ENCODE measurements at regions not wholly inside any gene's neighbourhood (a gene's known extent, or its start where the extent isn't known, plus 50 kb on each side); places are given as distances from the start of the nearest gene placed in this dataset.
"Not testable (repeated sequence)": the region's sequence is repeated elsewhere in the genome, so short reads cannot be mapped to it uniquely, and the experiment has no call there.

- not testable (repeated sequence) for H3K27me3 Mint-ChIP-seq (ENCODE audit: low read depth in 3 of 3); H3K4me3 Mint-ChIP-seq
- H3K36me3 Mint-ChIP-seq: peaks cover 4 to 13% (median 9%) of the 10 kb centered on the region in 3 donors
These were observed 1717.4 kb downstream of the SLITRK1 start for GRCh38 chr13:82164780-82165395.

GRCh38 chr13:82147526-82147925, 1734.7 kb downstream of the SLITRK1 start:
- Mint-ChIP-seq H3K4me3 (no peak overlapping the region), H3K27me3 (ENCODE audit: low read depth in 3 of 3) (no peaks in the 10 kb centered on the region), H3K27ac (no peak overlapping the region), H3K4me1 (no peaks in the 10 kb centered on the region), H3K9me3 (peaks cover 5 to 38% (median 29%) of the 10 kb centered on the region in 6 donors), H3K36me3 (no peaks in the 10 kb centered on the region)
- DNase-seq: no peak

More at GRCh38 chr13:82164780-82165395, 1717.4 kb downstream of the SLITRK1 start:
- not testable (repeated sequence) for DNase-seq, H3K27ac Mint-ChIP-seq, H3K4me1 Mint-ChIP-seq
- H3K9me3 Mint-ChIP-seq: peaks cover 22 to 51% (median 35%) of the 10 kb centered on the region in 6 donors

GRCh38 chr13:82136880-82137279, 1745.4 kb downstream of the SLITRK1 start:
- no peaks in the 10 kb centered on the region for H3K4me1 Mint-ChIP-seq
- H3K36me3 Mint-ChIP-seq: peaks cover 0 to 3% (median 3%) of the 10 kb centered on the region in 3 donors
- no peaks in the 10 kb centered on the region for H3K27me3 Mint-ChIP-seq (ENCODE audit: low read depth in 3 of 3)
- H3K9me3 Mint-ChIP-seq: peaks cover 8 to 46% (median 22%) of the 10 kb centered on the region in 6 donors
- no peak for DNase-seq
- H3K27ac Mint-ChIP-seq: no peak overlapping the region
- H3K4me3 Mint-ChIP-seq: no peak overlapping the region

- no peaks in the 10 kb centered on the region for H3K27me3 Mint-ChIP-seq (ENCODE audit: low read depth in 3 of 3)
- H3K4me3 Mint-ChIP-seq: no peak overlapping the region
- peaks cover 5 to 49% (median 17%) of the 10 kb centered on the region in 6 donors for H3K9me3 Mint-ChIP-seq
- DNase-seq: no peak
- H3K4me1 Mint-ChIP-seq: no peaks in the 10 kb centered on the region
- H3K36me3 Mint-ChIP-seq: peaks cover 0 to 3% (median 3%) of the 10 kb centered on the region in 3 donors
- no peak overlapping the region for H3K27ac Mint-ChIP-seq
These were observed 1753.0 kb downstream of the SLITRK1 start for GRCh38 chr13:82129281-82129680.

- no peak overlapping the region for H3K27ac Mint-ChIP-seq
- H3K4me1 Mint-ChIP-seq: no peaks in the 10 kb centered on the region
- H3K27me3 Mint-ChIP-seq (ENCODE audit: low read depth in 3 of 3): peaks cover 0 to 2% (median 0%) of the 10 kb centered on the region in 3 donors
- no peak overlapping the region for H3K4me3 Mint-ChIP-seq
- H3K36me3 Mint-ChIP-seq: no peaks in the 10 kb centered on the region
- no peak for DNase-seq
- H3K9me3 Mint-ChIP-seq: peaks cover 11 to 37% (median 22%) of the 10 kb centered on the region in 6 donors
These were observed 1763.7 kb downstream of the SLITRK1 start for GRCh38 chr13:82118589-82118988.

- Mint-ChIP-seq H3K36me3 (no peaks in the 10 kb centered on the region), H3K9me3 (peaks cover 4 to 37% (median 18%) of the 10 kb centered on the region in 6 donors), H3K27ac (no peak overlapping the region), H3K4me3 (no peak overlapping the region), H3K4me1 (no peaks in the 10 kb centered on the region), H3K27me3 (ENCODE audit: low read depth in 3 of 3) (peaks cover 0 to 2% (median 1%) of the 10 kb centered on the region in 3 donors)
- no peak for DNase-seq
These were observed 1765.8 kb downstream of the SLITRK1 start for GRCh38 chr13:82116422-82116989.

GRCh38 chr13:82115391-82115790, 1766.9 kb downstream of the SLITRK1 start:
- Mint-ChIP-seq H3K27ac (no peak overlapping the region), H3K4me3 (no peak overlapping the region), H3K36me3 (peaks cover 0 to 1% (median 0%) of the 10 kb centered on the region in 3 donors), H3K4me1 (no peaks in the 10 kb centered on the region), H3K27me3 (ENCODE audit: low read depth in 3 of 3) (peaks cover 0 to 2% (median 1%) of the 10 kb centered on the region in 3 donors), H3K9me3 (peaks cover 4 to 40% (median 24%) of the 10 kb centered on the region in 6 donors)
- no peak for DNase-seq

GRCh38 chr13:82096256-82096655, 1755.3 kb upstream of the SPRY2 start:
- no peaks in the 10 kb centered on the region for H3K27me3 Mint-ChIP-seq (ENCODE audit: low read depth in 3 of 3)
- no peak overlapping the region for H3K4me3 Mint-ChIP-seq
- no peak overlapping the region for H3K27ac Mint-ChIP-seq
- H3K9me3 Mint-ChIP-seq: peaks cover 7 to 47% (median 30%) of the 10 kb centered on the region in 6 donors
- no peaks in the 10 kb centered on the region for H3K4me1 Mint-ChIP-seq
- H3K36me3 Mint-ChIP-seq: no peaks in the 10 kb centered on the region
- no peak for DNase-seq

GRCh38 chr13:82092312-82092711, 1751.4 kb upstream of the SPRY2 start:
- Mint-ChIP-seq H3K4me1 (no peaks in the 10 kb centered on the region), H3K36me3 (no peaks in the 10 kb centered on the region), H3K27ac (no peak overlapping the region), H3K4me3 (no peak overlapping the region), H3K9me3 (peaks cover 5 to 42% (median 15%) of the 10 kb centered on the region in 6 donors), H3K27me3 (ENCODE audit: low read depth in 3 of 3) (no peaks in the 10 kb centered on the region)
- no peak for DNase-seq

- H3K4me3 Mint-ChIP-seq: no peak overlapping the region
- H3K27ac Mint-ChIP-seq: no peak overlapping the region
- H3K36me3 Mint-ChIP-seq: no peaks in the 10 kb centered on the region
- DNase-seq: no peak
- no peaks in the 10 kb centered on the region for H3K4me1 Mint-ChIP-seq
- H3K27me3 Mint-ChIP-seq (ENCODE audit: low read depth in 3 of 3): no peaks in the 10 kb centered on the region
- peaks cover 2 to 37% (median 17%) of the 10 kb centered on the region in 6 donors for H3K9me3 Mint-ChIP-seq
These were observed 1747.9 kb upstream of the SPRY2 start for GRCh38 chr13:82088781-82089180.

- H3K9me3 Mint-ChIP-seq: peaks cover 4 to 42% (median 27%) of the 10 kb centered on the region in 6 donors
- H3K4me1 Mint-ChIP-seq: no peaks in the 10 kb centered on the region
- no peak overlapping the region for H3K27ac Mint-ChIP-seq
- H3K4me3 Mint-ChIP-seq: no peak overlapping the region
- no peaks in the 10 kb centered on the region for H3K27me3 Mint-ChIP-seq (ENCODE audit: low read depth in 3 of 3)
- no peak for DNase-seq
- H3K36me3 Mint-ChIP-seq: no peaks in the 10 kb centered on the region
These were observed 1735.6 kb upstream of the SPRY2 start for GRCh38 chr13:82076496-82076895.

GRCh38 chr13:82070416-82070815, 1729.5 kb upstream of the SPRY2 start:
- H3K27ac Mint-ChIP-seq: no peak overlapping the region
- H3K27me3 Mint-ChIP-seq (ENCODE audit: low read depth in 3 of 3): no peaks in the 10 kb centered on the region
- peaks cover 13 to 59% (median 43%) of the 10 kb centered on the region in 6 donors for H3K9me3 Mint-ChIP-seq
- no peak for DNase-seq
- no peak overlapping the region for H3K4me3 Mint-ChIP-seq
- no peaks in the 10 kb centered on the region for H3K36me3 Mint-ChIP-seq
- H3K4me1 Mint-ChIP-seq: no peaks in the 10 kb centered on the region

- Mint-ChIP-seq H3K36me3 (no peaks in the 10 kb centered on the region), H3K27me3 (ENCODE audit: low read depth in 3 of 3) (peaks cover 0 to 2% (median 0%) of the 10 kb centered on the region in 3 donors), H3K9me3 (peaks cover 15 to 33% (median 23%) of the 10 kb centered on the region in 6 donors), H3K4me3 (no peak overlapping the region), H3K4me1 (no peaks in the 10 kb centered on the region), H3K27ac (no peak overlapping the region)
- no peak for DNase-seq
These were observed 1721.8 kb upstream of the SPRY2 start for GRCh38 chr13:82062772-82063171.

- peaks cover 0 to 25% (median 13%) of the 10 kb centered on the region in 6 donors for H3K9me3 Mint-ChIP-seq
- no peak overlapping the region for H3K27ac Mint-ChIP-seq
- no peaks in the 10 kb centered on the region for H3K4me1 Mint-ChIP-seq
- no peak overlapping the region for H3K4me3 Mint-ChIP-seq
- no peaks in the 10 kb centered on the region for H3K36me3 Mint-ChIP-seq
- no peak for DNase-seq
- H3K27me3 Mint-ChIP-seq (ENCODE audit: low read depth in 3 of 3): peaks cover 0 to 4% (median 0%) of the 10 kb centered on the region in 3 donors
These were observed 1717.4 kb upstream of the SPRY2 start for GRCh38 chr13:82058364-82058763.

Measured in immature natural killer cell (primary cell).